SK-N-SH treated with all-trans-retinoic acid at 6 μM for 48 hours (cell line): ENCODE measurements at regions not wholly inside any gene's neighbourhood (a gene's known extent, or its start where the extent isn't known, plus 50 kb on each side); places are given as distances from the start of the nearest gene placed in this dataset.
"Not testable (repeated sequence)": the region's sequence is repeated elsewhere in the genome, so short reads cannot be mapped to it uniquely, and the experiment has no call there.

ENCODE experiments used
- ATAC-seq: fragments of 200-7000 bp; cut with Tn5 transposase; 3 replicates; pipeline ENCODE4 v1.9.1; 2020; ENCODE audit warnings: mild to moderate bottlenecking, moderate library complexity
- ARNTL ChIP-seq: fragments of 450-650 bp; formaldehyde crosslinking; IDR thresholded peaks from 2 replicates; pipeline ENCODE4 v1.5.0; 2020; ENCODE audit warnings: low read depth, mild to moderate bottlenecking, moderate library complexity, borderline replicate concordance
- ESRRG ChIP-seq: fragments of 250-450 bp; sonication (Bioruptor Pico); IDR thresholded peaks from 2 replicates; pipeline ENCODE4 v1.6.1; 2021; ENCODE audit warnings: mild to moderate bottlenecking
- OSR1 ChIP-seq: fragments of 250-450 bp; sonication (Bioruptor Pico); IDR thresholded peaks from 2 replicates; pipeline ENCODE4 v1.8.0; 2022; ENCODE audit warnings: moderate library complexity, mild to moderate bottlenecking, inconsistent platforms
- RARB ChIP-seq: fragments of 250-450 bp; sonication (Bioruptor Pico); IDR thresholded peaks from 2 replicates; pipeline ENCODE4 v1.8.0; 2021; ENCODE audit warnings: mild to moderate bottlenecking, moderate library complexity
- SNAI2 ChIP-seq: fragments of 250-450 bp; sonication (Bioruptor Pico); IDR thresholded peaks from 2 replicates; pipeline ENCODE4 v1.5.0; 2020; ENCODE audit warnings: mild to moderate bottlenecking, moderate library complexity
- TCF4 ChIP-seq: fragments of 250-450 bp; sonication (Bioruptor Pico); IDR thresholded peaks from 2 replicates; pipeline ENCODE4 v1.8.0; 2021; ENCODE audit warnings: mild to moderate bottlenecking, moderate library complexity, borderline replicate concordance
- ZC3H10 ChIP-seq: fragments of 250-450 bp; sonication (Bioruptor Pico); IDR thresholded peaks from 2 replicates; pipeline ENCODE4 v1.5.1; 2021; ENCODE audit warnings: mild to moderate bottlenecking, moderate library complexity
- ZFP3 ChIP-seq: fragments of 250-450 bp; sonication (Bioruptor Pico); IDR thresholded peaks from 2 replicates; pipeline ENCODE4 v1.5.0; 2020; ENCODE audit warnings: mild to moderate bottlenecking, moderate library complexity
- ZFP30 ChIP-seq: fragments of 450-650 bp; formaldehyde crosslinking; IDR thresholded peaks from 2 replicates; pipeline ENCODE4 v1.5.0; 2022; ENCODE audit warnings: mild to moderate bottlenecking, moderate library complexity
- ZNF565 ChIP-seq: fragments of 450-650 bp; formaldehyde crosslinking; conservative IDR thresholded peaks from 2 replicates; pipeline ENCODE4 v1.5.0; 2020; ENCODE audit warnings: low read depth, mild to moderate bottlenecking, moderate library complexity
- ZNF8 ChIP-seq: fragments of 450-650 bp; formaldehyde crosslinking; IDR thresholded peaks from 2 replicates; pipeline ENCODE4 v1.5.0; 2020; ENCODE audit warnings: mild to moderate bottlenecking, moderate library complexity
- TF ChIP-seq, protein P1 (sequence below): fragments of 250-450 bp; sonication (Bioruptor Pico); IDR thresholded peaks from 2 replicates; pipeline ENCODE4 v1.5.1; 2020; ENCODE audit warnings: low read depth, mild to moderate bottlenecking, moderate library complexity
- TF ChIP-seq, protein P2 (sequence below): fragments of 250-450 bp; sonication (Bioruptor Pico); IDR thresholded peaks from 2 replicates; pipeline ENCODE4 v1.8.0; 2021; ENCODE audit warnings: low read depth, mild to moderate bottlenecking, moderate library complexity, borderline replicate concordance
- TF ChIP-seq, protein P3 (sequence below): fragments of 250-450 bp; sonication (Bioruptor Pico); IDR thresholded peaks from 2 replicates; pipeline ENCODE4 v1.5.1; 2021; ENCODE audit warnings: mild to moderate bottlenecking, moderate library complexity

DNA sequence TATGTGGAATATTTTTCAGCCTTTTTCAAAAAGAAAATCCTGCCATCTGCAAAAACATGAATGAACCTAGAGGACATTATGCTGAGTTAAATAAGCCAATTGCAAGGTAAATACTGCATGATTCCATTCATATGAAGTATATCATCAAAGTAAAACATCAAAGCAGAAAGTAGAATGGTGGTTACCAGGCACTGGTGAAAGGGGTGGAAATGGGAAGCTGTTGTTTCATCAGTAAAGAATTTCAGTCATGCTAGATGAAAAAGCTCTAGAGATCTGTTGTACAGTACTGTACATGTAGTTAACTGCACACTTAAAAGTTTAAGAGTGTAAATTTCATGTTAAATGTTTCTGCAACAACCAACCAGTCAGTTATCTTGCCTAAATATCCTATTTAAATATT is 196.8 kb upstream of the ADGRL3 start (continued):
- TF ChIP-seq, protein P1, sequence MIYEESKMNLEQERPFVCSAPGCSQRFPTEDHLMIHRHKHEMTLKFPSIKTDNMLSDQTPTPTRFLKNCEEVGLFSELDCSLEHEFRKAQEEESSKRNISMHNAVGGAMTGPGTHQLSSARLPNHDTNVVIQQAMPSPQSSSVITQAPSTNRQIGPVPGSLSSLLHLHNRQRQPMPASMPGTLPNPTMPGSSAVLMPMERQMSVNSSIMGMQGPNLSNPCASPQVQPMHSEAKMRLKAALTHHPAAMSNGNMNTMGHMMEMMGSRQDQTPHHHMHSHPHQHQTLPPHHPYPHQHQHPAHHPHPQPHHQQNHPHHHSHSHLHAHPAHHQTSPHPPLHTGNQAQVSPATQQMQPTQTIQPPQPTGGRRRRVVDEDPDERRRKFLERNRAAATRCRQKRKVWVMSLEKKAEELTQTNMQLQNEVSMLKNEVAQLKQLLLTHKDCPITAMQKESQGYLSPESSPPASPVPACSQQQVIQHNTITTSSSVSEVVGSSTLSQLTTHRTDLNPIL (CRISPR knock-in tag) = no peak
- TF ChIP-seq ZC3H10 (CRISPR knock-in tag) (no peak), ESRRG (CRISPR knock-in tag) (no peak), ZNF8 (CRISPR knock-in tag) (no peak), ZFP30 (CRISPR knock-in tag) (no peak), ZFP3 (CRISPR knock-in tag) (no peak), ARNTL (CRISPR knock-in tag) (no peak), TCF4 (CRISPR knock-in tag) (no peak), OSR1 (CRISPR knock-in tag) (no peak)
- TF ChIP-seq, protein P2, sequence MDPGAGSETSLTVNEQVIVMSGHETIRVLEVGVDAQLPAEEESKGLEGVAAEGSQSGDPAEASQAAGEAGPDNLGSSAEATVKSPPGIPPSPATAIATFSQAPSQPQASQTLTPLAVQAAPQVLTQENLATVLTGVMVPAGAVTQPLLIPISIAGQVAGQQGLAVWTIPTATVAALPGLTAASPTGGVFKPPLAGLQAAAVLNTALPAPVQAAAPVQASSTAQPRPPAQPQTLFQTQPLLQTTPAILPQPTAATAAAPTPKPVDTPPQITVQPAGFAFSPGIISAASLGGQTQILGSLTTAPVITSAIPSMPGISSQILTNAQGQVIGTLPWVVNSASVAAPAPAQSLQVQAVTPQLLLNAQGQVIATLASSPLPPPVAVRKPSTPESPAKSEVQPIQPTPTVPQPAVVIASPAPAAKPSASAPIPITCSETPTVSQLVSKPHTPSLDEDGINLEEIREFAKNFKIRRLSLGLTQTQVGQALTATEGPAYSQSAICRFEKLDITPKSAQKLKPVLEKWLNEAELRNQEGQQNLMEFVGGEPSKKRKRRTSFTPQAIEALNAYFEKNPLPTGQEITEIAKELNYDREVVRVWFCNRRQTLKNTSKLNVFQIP (CRISPR knock-in tag) = no peak

DNA sequence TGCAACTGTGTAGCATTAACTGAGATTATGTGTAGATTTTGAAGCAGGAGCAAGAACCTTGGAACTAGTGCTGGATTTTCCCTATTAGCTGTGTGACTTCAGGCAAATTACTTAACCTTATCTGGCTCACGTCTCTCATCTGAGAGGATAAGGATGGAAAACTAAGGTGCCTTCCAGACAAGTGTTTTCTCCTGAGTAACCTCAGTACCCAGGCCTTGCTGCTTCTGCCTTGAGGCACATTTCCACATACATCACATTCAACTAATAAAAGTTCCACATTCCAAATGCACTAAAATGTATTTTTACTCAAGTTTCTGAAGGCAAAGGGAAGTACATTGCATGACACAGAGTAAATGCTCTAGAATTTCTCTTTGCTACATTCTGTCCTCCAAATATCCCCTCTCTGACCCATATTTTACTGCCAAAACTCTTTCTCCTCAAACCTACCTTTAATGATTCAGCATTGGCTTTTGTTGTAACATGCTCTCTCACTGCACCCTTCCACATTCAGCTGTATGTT is 195.4 kb upstream of the ADGRL3 start:
- no peak for TF ChIP-seq ZFP3 (CRISPR knock-in tag)
- TF ChIP-seq OSR1 (CRISPR knock-in tag) = no peak
- TF ChIP-seq, protein P1 (CRISPR knock-in tag) = no peak
- TF ChIP-seq, protein P3, sequence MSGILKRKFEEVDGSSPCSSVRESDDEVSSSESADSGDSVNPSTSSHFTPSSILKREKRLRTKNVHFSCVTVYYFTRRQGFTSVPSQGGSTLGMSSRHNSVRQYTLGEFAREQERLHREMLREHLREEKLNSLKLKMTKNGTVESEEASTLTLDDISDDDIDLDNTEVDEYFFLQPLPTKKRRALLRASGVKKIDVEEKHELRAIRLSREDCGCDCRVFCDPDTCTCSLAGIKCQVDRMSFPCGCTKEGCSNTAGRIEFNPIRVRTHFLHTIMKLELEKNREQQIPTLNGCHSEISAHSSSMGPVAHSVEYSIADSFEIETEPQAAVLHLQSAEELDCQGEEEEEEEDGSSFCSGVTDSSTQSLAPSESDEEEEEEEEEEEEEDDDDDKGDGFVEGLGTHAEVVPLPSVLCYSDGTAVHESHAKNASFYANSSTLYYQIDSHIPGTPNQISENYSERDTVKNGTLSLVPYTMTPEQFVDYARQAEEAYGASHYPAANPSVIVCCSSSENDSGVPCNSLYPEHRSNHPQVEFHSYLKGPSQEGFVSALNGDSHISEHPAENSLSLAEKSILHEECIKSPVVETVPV = no peak
- no peak for TF ChIP-seq ZFP30 (CRISPR knock-in tag)
- ATAC-seq = no peak

DNA sequence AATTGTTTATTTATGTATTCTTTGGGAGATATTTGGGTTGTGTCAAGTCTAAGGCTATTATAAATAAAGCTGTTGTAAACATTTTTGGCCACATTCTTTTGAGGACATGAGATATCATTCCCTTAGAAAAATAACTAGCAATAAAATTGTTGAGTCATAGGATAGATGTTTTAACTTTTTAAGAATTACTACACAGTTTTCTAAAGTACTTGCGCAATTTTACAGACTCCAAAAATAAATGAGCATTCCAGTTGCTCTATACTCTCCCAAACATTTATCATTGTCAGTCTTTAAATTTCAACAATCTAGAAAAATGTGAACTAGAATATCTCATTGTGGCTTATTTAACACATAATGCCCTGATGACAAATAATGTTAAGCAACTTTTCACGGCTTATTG is 189.1 kb upstream of the ADGRL3 start:
- ATAC-seq = no peak

DNA sequence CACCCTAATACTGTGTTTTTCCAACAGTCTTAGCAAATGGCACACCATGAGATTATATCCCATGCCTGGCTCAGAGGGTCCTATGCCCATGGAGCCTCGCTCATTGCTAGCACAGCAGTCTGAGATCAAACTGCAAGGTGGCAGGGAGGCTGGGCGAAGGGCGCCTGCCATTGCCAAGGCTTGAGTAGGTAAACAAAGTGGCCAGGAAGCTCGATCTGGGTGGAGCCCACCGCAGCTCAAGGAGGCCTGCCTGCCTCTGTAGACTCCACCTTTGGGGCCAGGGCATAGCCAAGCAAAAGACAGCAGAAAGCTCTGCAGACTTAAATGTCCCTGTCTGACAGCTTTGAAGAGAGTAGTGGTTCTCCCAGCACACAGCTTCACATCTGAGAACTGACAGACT is 188.2 kb upstream of the ADGRL3 start:
- ATAC-seq = not testable (repeated sequence)

More for the DNA sequence above, 189.1 kb upstream of the ADGRL3 start:
- TF ChIP-seq SNAI2 (CRISPR knock-in tag) (no peak), RARB (CRISPR knock-in tag) (no peak), ZNF565 (CRISPR knock-in tag) (no peak), ZFP3 (CRISPR knock-in tag) (no peak), ZC3H10 (CRISPR knock-in tag) (no peak)
- TF ChIP-seq, protein P3 = no peak
- TF ChIP-seq, protein P2 (CRISPR knock-in tag) = no peak
- TF ChIP-seq, protein P1 (CRISPR knock-in tag) = no peak
